ENCODE measurements at regions not wholly inside any gene's neighbourhood (a gene's known extent, or its start where the extent isn't known, plus 50 kb on each side); places are given as distances from the start of the nearest gene placed in this dataset.

- TF ChIP-seq POLR2A (IDR thresholded peaks at IDR 0.05): no peak
- TF ChIP-seq, protein P1, sequence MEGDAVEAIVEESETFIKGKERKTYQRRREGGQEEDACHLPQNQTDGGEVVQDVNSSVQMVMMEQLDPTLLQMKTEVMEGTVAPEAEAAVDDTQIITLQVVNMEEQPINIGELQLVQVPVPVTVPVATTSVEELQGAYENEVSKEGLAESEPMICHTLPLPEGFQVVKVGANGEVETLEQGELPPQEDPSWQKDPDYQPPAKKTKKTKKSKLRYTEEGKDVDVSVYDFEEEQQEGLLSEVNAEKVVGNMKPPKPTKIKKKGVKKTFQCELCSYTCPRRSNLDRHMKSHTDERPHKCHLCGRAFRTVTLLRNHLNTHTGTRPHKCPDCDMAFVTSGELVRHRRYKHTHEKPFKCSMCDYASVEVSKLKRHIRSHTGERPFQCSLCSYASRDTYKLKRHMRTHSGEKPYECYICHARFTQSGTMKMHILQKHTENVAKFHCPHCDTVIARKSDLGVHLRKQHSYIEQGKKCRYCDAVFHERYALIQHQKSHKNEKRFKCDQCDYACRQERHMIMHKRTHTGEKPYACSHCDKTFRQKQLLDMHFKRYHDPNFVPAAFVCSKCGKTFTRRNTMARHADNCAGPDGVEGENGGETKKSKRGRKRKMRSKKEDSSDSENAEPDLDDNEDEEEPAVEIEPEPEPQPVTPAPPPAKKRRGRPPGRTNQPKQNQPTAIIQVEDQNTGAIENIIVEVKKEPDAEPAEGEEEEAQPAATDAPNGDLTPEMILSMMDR (IDR thresholded peaks at IDR 0.05): no peak
Measured at GRCh38 chr6:82488403-82488802, 124.8 kb downstream of the TPBG start.
